ENCODE measurements at regions not wholly inside any gene's neighbourhood (a gene's known extent, or its start where the extent isn't known, plus 50 kb on each side); places are given as distances from the start of the nearest gene placed in this dataset.

GRCh38 chr18:28855989-28856388 is 679.1 kb upstream of the CDH2 start:
- no peak overlapping the region for H3K4me3 ChIP-seq (ENCODE audit: low read length)
- TF ChIP-seq CTCF (IDR thresholded peaks at IDR 0.05; ENCODE audit: insufficient read depth, low read depth, low read length, missing control alignments) = no peak
- peak; percentile 46 for DNase-seq (ENCODE audit: low read depth)

GRCh38 chr18:28855524-28855923 is 678.6 kb upstream of the CDH2 start:
- TF ChIP-seq CTCF (IDR thresholded peaks at IDR 0.05; ENCODE audit: insufficient read depth, low read depth, low read length, missing control alignments) = no peak
- no peak overlapping the region for H3K4me3 ChIP-seq (ENCODE audit: low read length)
- DNase-seq (ENCODE audit: low read depth) = peak; percentile 48

GRCh38 chr18:28854964-28855363 is 678.0 kb upstream of the CDH2 start:
- no peak overlapping the region for H3K4me3 ChIP-seq (ENCODE audit: low read length)
- peak; percentile 63 for DNase-seq (ENCODE audit: low read depth)
- TF ChIP-seq CTCF (IDR thresholded peaks at IDR 0.05; ENCODE audit: insufficient read depth, low read depth, low read length, missing control alignments) = no peak

- no peak for TF ChIP-seq CTCF (IDR thresholded peaks at IDR 0.05; ENCODE audit: insufficient read depth, low read depth, low read length, missing control alignments)
- H3K4me3 ChIP-seq (ENCODE audit: low read length) = no peak overlapping the region
- no peak for DNase-seq (ENCODE audit: low read depth)
Observed at GRCh38 chr18:28846958-28847357, 670.0 kb upstream of the CDH2 start.

- no peak for TF ChIP-seq CTCF (IDR thresholded peaks at IDR 0.05; ENCODE audit: insufficient read depth, low read depth, low read length, missing control alignments)
- DNase-seq (ENCODE audit: low read depth) = peak; percentile 51
- no peak overlapping the region for H3K4me3 ChIP-seq (ENCODE audit: low read length)
Observed at GRCh38 chr18:28837100-28837499, 660.2 kb upstream of the CDH2 start.

- no peak for TF ChIP-seq CTCF (IDR thresholded peaks at IDR 0.05; ENCODE audit: insufficient read depth, low read depth, low read length, missing control alignments)
- H3K4me3 ChIP-seq (ENCODE audit: low read length) = no peak overlapping the region
- peak; percentile 90 for DNase-seq (ENCODE audit: low read depth)
Observed at GRCh38 chr18:28834889-28835288, 658.0 kb upstream of the CDH2 start.

GRCh38 chr18:28831908-28832307 is 655.0 kb upstream of the CDH2 start:
- no peak overlapping the region for H3K4me3 ChIP-seq (ENCODE audit: low read length)
- no peak for TF ChIP-seq CTCF (IDR thresholded peaks at IDR 0.05; ENCODE audit: insufficient read depth, low read depth, low read length, missing control alignments)
- no peak for DNase-seq (ENCODE audit: low read depth)
